B cell (primary cell): ENCODE measurements at regions not wholly inside any gene's neighbourhood (a gene's known extent, or its start where the extent isn't known, plus 50 kb on each side); places are given as distances from the start of the nearest gene placed in this dataset.

Experiments used
- EZH2 ChIP-seq: IDR thresholded peaks from 2 replicates; pipeline ENCODE4 v1.6.1; 2012; ENCODE audit warnings: borderline replicate concordance, low read depth, mild to moderate bottlenecking, moderate library complexity, low read length; ENCODE audit not compliant: insufficient read depth, poor library complexity, severe bottlenecking
- TF ChIP-seq, protein P1 (sequence below): fragments of 200-600 bp; IDR thresholded peaks from one replicate; pipeline ENCODE4 v1.8.0; 2022; ENCODE audit warnings: antibody characterized with exemption, mild to moderate bottlenecking

DNA sequence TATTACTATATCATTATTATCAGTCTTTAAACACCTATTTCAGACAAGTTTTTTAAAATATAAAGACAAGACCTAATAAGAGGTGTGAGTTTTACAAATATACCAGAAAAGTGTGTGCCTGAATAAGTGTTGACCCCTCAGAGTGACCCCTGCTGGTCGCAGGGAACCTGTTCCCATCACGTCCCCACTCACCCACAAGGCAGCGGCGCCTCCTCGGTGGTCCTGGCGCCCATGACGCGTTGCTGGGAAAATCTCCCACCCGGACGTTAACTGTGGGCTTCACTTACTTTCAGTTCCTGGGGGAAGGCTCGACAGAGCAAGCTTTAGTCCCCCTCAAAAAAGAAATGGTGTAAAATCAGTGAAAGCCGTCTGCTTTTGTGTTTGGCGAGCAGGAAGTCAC is 93.5 kb downstream of the TMEM18 start:
- TF ChIP-seq, protein P1, sequence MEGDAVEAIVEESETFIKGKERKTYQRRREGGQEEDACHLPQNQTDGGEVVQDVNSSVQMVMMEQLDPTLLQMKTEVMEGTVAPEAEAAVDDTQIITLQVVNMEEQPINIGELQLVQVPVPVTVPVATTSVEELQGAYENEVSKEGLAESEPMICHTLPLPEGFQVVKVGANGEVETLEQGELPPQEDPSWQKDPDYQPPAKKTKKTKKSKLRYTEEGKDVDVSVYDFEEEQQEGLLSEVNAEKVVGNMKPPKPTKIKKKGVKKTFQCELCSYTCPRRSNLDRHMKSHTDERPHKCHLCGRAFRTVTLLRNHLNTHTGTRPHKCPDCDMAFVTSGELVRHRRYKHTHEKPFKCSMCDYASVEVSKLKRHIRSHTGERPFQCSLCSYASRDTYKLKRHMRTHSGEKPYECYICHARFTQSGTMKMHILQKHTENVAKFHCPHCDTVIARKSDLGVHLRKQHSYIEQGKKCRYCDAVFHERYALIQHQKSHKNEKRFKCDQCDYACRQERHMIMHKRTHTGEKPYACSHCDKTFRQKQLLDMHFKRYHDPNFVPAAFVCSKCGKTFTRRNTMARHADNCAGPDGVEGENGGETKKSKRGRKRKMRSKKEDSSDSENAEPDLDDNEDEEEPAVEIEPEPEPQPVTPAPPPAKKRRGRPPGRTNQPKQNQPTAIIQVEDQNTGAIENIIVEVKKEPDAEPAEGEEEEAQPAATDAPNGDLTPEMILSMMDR, result no peak
- TF ChIP-seq EZH2, result no peak
